ENCODE measurements at regions not wholly inside any gene's neighbourhood (a gene's known extent, or its start where the extent isn't known, plus 50 kb on each side); places are given as distances from the start of the nearest gene placed in this dataset.
"Not testable (repeated sequence)": the region's sequence is repeated elsewhere in the genome, so short reads cannot be mapped to it uniquely, and the experiment has no call there.

- no peak overlapping the region for H3K4me3 ChIP-seq (ENCODE audit: control insufficient read depth, low read depth, low read length)
- no peak for TF ChIP-seq CTCF (IDR thresholded peaks at IDR 0.05; ENCODE audit: control insufficient read depth, insufficient read depth, low read depth, low read length, missing control alignments)
- DNase-seq (ENCODE audit: low read depth) = no peak
Observed at GRCh38 chr2:223283329-223283728, 231.3 kb downstream of the KCNE4 start.

GRCh38 chr2:223283771-223284170 lies 231.8 kb downstream of the KCNE4 start:
- no peak for TF ChIP-seq CTCF (IDR thresholded peaks at IDR 0.05; ENCODE audit: control insufficient read depth, insufficient read depth, low read depth, low read length, missing control alignments)
- DNase-seq (ENCODE audit: low read depth) = no peak
- H3K4me3 ChIP-seq (ENCODE audit: control insufficient read depth, low read depth, low read length) = no peak overlapping the region

GRCh38 chr2:223285370-223286265 lies 233.6 kb downstream of the KCNE4 start:
- H3K4me3 ChIP-seq (ENCODE audit: control insufficient read depth, low read depth, low read length) = no peak overlapping the region
- no peak for DNase-seq (ENCODE audit: low read depth)
- TF ChIP-seq CTCF (IDR thresholded peaks at IDR 0.05; ENCODE audit: control insufficient read depth, insufficient read depth, low read depth, low read length, missing control alignments) = no peak

GRCh38 chr2:223294756-223295155 lies 242.8 kb downstream of the KCNE4 start:
- no peak overlapping the region for H3K4me3 ChIP-seq (ENCODE audit: control insufficient read depth, low read depth, low read length)
- DNase-seq (ENCODE audit: low read depth) = no peak
- no peak for TF ChIP-seq CTCF (IDR thresholded peaks at IDR 0.05; ENCODE audit: control insufficient read depth, insufficient read depth, low read depth, low read length, missing control alignments)

- no peak for DNase-seq (ENCODE audit: low read depth)
- no peak overlapping the region for H3K4me3 ChIP-seq (ENCODE audit: control insufficient read depth, low read depth, low read length)
- TF ChIP-seq CTCF (IDR thresholded peaks at IDR 0.05; ENCODE audit: control insufficient read depth, insufficient read depth, low read depth, low read length, missing control alignments) = no peak
Observed at GRCh38 chr2:223297788-223298187, 245.8 kb downstream of the KCNE4 start.

GRCh38 chr2:223298329-223298728 lies 246.3 kb downstream of the KCNE4 start:
- H3K4me3 ChIP-seq (ENCODE audit: control insufficient read depth, low read depth, low read length); DNase-seq (ENCODE audit: low read depth): not testable (repeated sequence)

GRCh38 chr2:223300326-223300725 lies 248.3 kb downstream of the KCNE4 start:
- no peak for TF ChIP-seq CTCF (IDR thresholded peaks at IDR 0.05; ENCODE audit: control insufficient read depth, insufficient read depth, low read depth, low read length, missing control alignments)
- no peak for DNase-seq (ENCODE audit: low read depth)

More at GRCh38 chr2:223300326-223300725, 248.3 kb downstream of the KCNE4 start:
- H3K4me3 ChIP-seq (ENCODE audit: control insufficient read depth, low read depth, low read length) = no peak overlapping the region

Measured in AG09309 (cell line).